Liver (tissue), 8 donors: ENCODE measurements at regions not wholly inside any gene's neighbourhood (a gene's known extent, or its start where the extent isn't known, plus 50 kb on each side); places are given as distances from the start of the nearest gene placed in this dataset.

Experiments used
- DNase-seq: peaks from one replicate; pipeline ENCODE4 v3.0.0-alpha.2; 2017; ENCODE audit warnings: low spot score
- H3K27ac ChIP-seq, 2 donors: one replicate each; pipeline ENCODE4 v1.7.0; 2013; ENCODE audit warnings: inconsistent platforms in 2 of 2, low read length in 2 of 2, control low read depth in 1 of 2, low read depth in 1 of 2, mild to moderate bottlenecking in 1 of 2
- H3K27me3 ChIP-seq, 4 donors: one replicate each; pipeline versions ENCODE4 v1.6.1 to v1.7.0; 2013; ENCODE audit warnings: low read length in 3 of 4, inconsistent platforms in 1 of 4, mild to moderate bottlenecking in 1 of 4, moderate library complexity in 1 of 4; ENCODE audit not compliant: control insufficient read depth in 4 of 4, insufficient read depth in 4 of 4
- H3K36me3 ChIP-seq, 4 donors: one replicate each; pipeline versions ENCODE4 v1.6.1 to v1.7.0; 2013; ENCODE audit warnings: low read length in 3 of 4, mild to moderate bottlenecking in 3 of 4, low read depth in 1 of 4, moderate library complexity in 1 of 4; ENCODE audit not compliant: control insufficient read depth in 4 of 4, insufficient read depth in 3 of 4
- H3K4me1 ChIP-seq, 4 donors: one replicate each; pipeline versions ENCODE4 v1.6.1 to v1.7.0; 2013; ENCODE audit warnings: low read length in 3 of 4, mild to moderate bottlenecking in 3 of 4, moderate library complexity in 1 of 4; ENCODE audit not compliant: control insufficient read depth in 4 of 4, insufficient read depth in 4 of 4
- H3K4me3 ChIP-seq, 3 donors: one replicate each; pipeline versions ENCODE4 v1.6.1 to v1.7.0; 2013; ENCODE audit warnings: low read length in 3 of 3, control low read depth in 1 of 3, low read depth in 1 of 3, mild to moderate bottlenecking in 1 of 3
- H3K9ac ChIP-seq, 2 donors: one replicate each; pipeline ENCODE4 v1.7.0; 2013; ENCODE audit warnings: low read length in 2 of 2, mild to moderate bottlenecking in 2 of 2, moderate library complexity in 2 of 2, control low read depth in 1 of 2, low read depth in 1 of 2
- H3K9me3 ChIP-seq, 4 donors: one replicate each; pipeline versions ENCODE4 v1.6.1 to v1.7.0; 2013; ENCODE audit warnings: low read length in 3 of 4; ENCODE audit not compliant: control insufficient read depth in 4 of 4
- ATF3 ChIP-seq: IDR thresholded peaks from 2 replicates; pipeline ENCODE4 v1.6.1; 2016; ENCODE audit warnings: antibody characterized with exemption
- CTCF ChIP-seq: fragments of 150-350 bp; IDR thresholded peaks from 2 replicates; pipeline ENCODE4 v1.5.1; 2017; ENCODE audit warnings: improper control_type of control experiment, low read depth, low read length; ENCODE audit not compliant: missing input control
- FOXA1 ChIP-seq: IDR thresholded peaks from 2 replicates; pipeline ENCODE4 v1.6.1; 2016; ENCODE audit warnings: antibody characterized with exemption
- FOXA2 ChIP-seq: IDR thresholded peaks from 2 replicates; pipeline ENCODE4 v1.6.1; 2016; ENCODE audit warnings: antibody characterized with exemption
- GABPA ChIP-seq, 2 donors: IDR thresholded peaks in 1 of 2; conservative IDR thresholded peaks in 1 of 2; 2 replicates each; pipeline ENCODE4 v1.6.1; 2016; ENCODE audit warnings: antibody characterized with exemption in 2 of 2, mild to moderate bottlenecking in 1 of 2, moderate library complexity in 1 of 2
- HNF4A ChIP-seq, 2 donors: conservative IDR thresholded peaks; 2 replicates each; pipeline ENCODE4 v1.6.1; 2016; ENCODE audit warnings: antibody characterized with exemption in 2 of 2, mild to moderate bottlenecking in 2 of 2
- HNF4G ChIP-seq: IDR thresholded peaks from 2 replicates; pipeline ENCODE4 v1.6.1; 2016; ENCODE audit warnings: antibody characterized with exemption
- JUND ChIP-seq, 2 donors: IDR thresholded peaks; 2 replicates each; pipeline ENCODE4 v1.6.1; 2016; ENCODE audit warnings: antibody characterized with exemption in 2 of 2
- MAX ChIP-seq: IDR thresholded peaks from 2 replicates; pipeline ENCODE4 v1.6.1; 2016; ENCODE audit warnings: antibody characterized with exemption
- RAD21 ChIP-seq, 2 donors: IDR thresholded peaks; 2 replicates each; pipeline ENCODE4 v1.6.1; 2016; ENCODE audit warnings: antibody characterized with exemption in 2 of 2, mild to moderate bottlenecking in 2 of 2
- REST ChIP-seq: IDR thresholded peaks from 2 replicates; pipeline ENCODE4 v1.6.1; 2016; ENCODE audit warnings: antibody characterized with exemption, mild to moderate bottlenecking
- RXRA ChIP-seq, 2 donors: IDR thresholded peaks; 2 replicates each; pipeline ENCODE4 v1.6.1; 2017 to 2018; ENCODE audit warnings: antibody characterized with exemption in 2 of 2, mild to moderate bottlenecking in 1 of 2
- TAF1 ChIP-seq: conservative IDR thresholded peaks from 2 replicates; pipeline ENCODE4 v1.6.1; 2016; ENCODE audit warnings: antibody characterized with exemption, mild to moderate bottlenecking
- YY1 ChIP-seq: IDR thresholded peaks from 2 replicates; pipeline ENCODE4 v1.6.1; 2016; ENCODE audit warnings: antibody characterized with exemption, mild to moderate bottlenecking
- ZBTB33 ChIP-seq: IDR thresholded peaks from 2 replicates; pipeline ENCODE4 v1.6.1; 2016; ENCODE audit warnings: antibody characterized with exemption
- WGBS: extraction: QIAGEN DNeasy Blood & Tissue Kit; methylation state at CpG from one replicate; pipeline ENCODE4 v1.1.7; 2013; 5-methylcytosine and 5-hydroxymethylcytosine counted together
- donor health status: healthy.
- donor health status: healthy.
- donor health status: healthy.
- donor health status: healthy.
- donor health status: healthy.

- DNase-seq, result no peak
- H3K4me1 ChIP-seq, result peaks cover 0 to 5% (median 2%) of the 10 kb centered on the region in 4 donors
- WGBS, result 83% methylated on average over 4 of the region's 4 CpGs
Measured at GRCh38 chr12:46459111-46459510, 86.5 kb upstream of the SLC38A2 start.

More at GRCh38 chr12:46459111-46459510, 86.5 kb upstream of the SLC38A2 start:
- H3K9me3 ChIP-seq, result no peaks in the 10 kb centered on the region
- no peaks in the 10 kb centered on the region for H3K36me3 ChIP-seq
- no peak overlapping the region for H3K4me3 ChIP-seq
- no peaks in the 10 kb centered on the region for H3K27me3 ChIP-seq
- no peak for TF ChIP-seq JUND (IDR thresholded peaks at IDR 0.05)
- TF ChIP-seq YY1, result no peak
- TF ChIP-seq RAD21 (IDR thresholded peaks at IDR 0.05), result no peak
- no peak for TF ChIP-seq FOXA2
- TF ChIP-seq FOXA1, result no peak
- TF ChIP-seq CTCF, result no peak
- no peak for TF ChIP-seq MAX
- TF ChIP-seq TAF1, result no peak
- TF ChIP-seq HNF4G, result no peak
- TF ChIP-seq GABPA (IDR thresholded peaks at IDR 0.05 in 1 of 2, conservative IDR thresholded peaks at IDR 0.05 in 1 of 2), result no peak
- TF ChIP-seq REST, result no peak
- TF ChIP-seq ZBTB33, result no peak
- no peak for TF ChIP-seq ATF3
- no peak for TF ChIP-seq RXRA (IDR thresholded peaks at IDR 0.05)
- no peak for TF ChIP-seq HNF4A (conservative IDR thresholded peaks at IDR 0.05)
- no peak overlapping the region for H3K9ac ChIP-seq
- H3K27ac ChIP-seq, result no peak overlapping the region
